ENCODE measurements at regions not wholly inside any gene's neighbourhood (a gene's known extent, or its start where the extent isn't known, plus 50 kb on each side); places are given as distances from the start of the nearest gene placed in this dataset.

GRCh38 chr4:17358241-17358640 is 153.6 kb downstream of the QDPR start:
- Histone ChIP-seq H3K4me2 (ENCODE audit: low read depth, low read length, poor library complexity, severe bottlenecking) (no peak overlapping the region), H3K36me3 (ENCODE audit: insufficient read depth, low read length) (no peaks in the 10 kb centered on the region), H4K20me1 (ENCODE audit: insufficient read depth, low read length, poor library complexity, severe bottlenecking) (no peaks in the 10 kb centered on the region), H3K4me3 (ENCODE audit: low read length, poor library complexity, severe bottlenecking) (no peak overlapping the region), H3K9me3 (ENCODE audit: insufficient read depth, low read depth, low read length) (no peaks in the 10 kb centered on the region), H3K4me1 (ENCODE audit: insufficient read depth, low read length, poor library complexity, severe bottlenecking) (no peaks in the 10 kb centered on the region), H2AFZ (ENCODE audit: low read length) (no peak overlapping the region), H3K9ac (ENCODE audit: low read depth, low read length, poor library complexity, severe bottlenecking) (no peak overlapping the region), H3K9me2 (replicated peaks; ENCODE audit: low read depth, low read length) (no peaks in the 10 kb centered on the region), H3F3A (ENCODE audit: low read depth) (no peaks in the 10 kb centered on the region), H3K79me2 (ENCODE audit: insufficient read depth, low read length) (no peaks in the 10 kb centered on the region), H3K27me3 (ENCODE audit: insufficient read depth, low read length, poor library complexity, severe bottlenecking) (no peaks in the 10 kb centered on the region)
- TF ChIP-seq EZH2phosphoT487 (IDR thresholded peaks at IDR 0.05; ENCODE audit: borderline replicate concordance) = no peak
- TF ChIP-seq, protein P1, sequence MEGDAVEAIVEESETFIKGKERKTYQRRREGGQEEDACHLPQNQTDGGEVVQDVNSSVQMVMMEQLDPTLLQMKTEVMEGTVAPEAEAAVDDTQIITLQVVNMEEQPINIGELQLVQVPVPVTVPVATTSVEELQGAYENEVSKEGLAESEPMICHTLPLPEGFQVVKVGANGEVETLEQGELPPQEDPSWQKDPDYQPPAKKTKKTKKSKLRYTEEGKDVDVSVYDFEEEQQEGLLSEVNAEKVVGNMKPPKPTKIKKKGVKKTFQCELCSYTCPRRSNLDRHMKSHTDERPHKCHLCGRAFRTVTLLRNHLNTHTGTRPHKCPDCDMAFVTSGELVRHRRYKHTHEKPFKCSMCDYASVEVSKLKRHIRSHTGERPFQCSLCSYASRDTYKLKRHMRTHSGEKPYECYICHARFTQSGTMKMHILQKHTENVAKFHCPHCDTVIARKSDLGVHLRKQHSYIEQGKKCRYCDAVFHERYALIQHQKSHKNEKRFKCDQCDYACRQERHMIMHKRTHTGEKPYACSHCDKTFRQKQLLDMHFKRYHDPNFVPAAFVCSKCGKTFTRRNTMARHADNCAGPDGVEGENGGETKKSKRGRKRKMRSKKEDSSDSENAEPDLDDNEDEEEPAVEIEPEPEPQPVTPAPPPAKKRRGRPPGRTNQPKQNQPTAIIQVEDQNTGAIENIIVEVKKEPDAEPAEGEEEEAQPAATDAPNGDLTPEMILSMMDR (conservative IDR thresholded peaks at IDR 0.05; ENCODE audit: low read length) = no peak

DNA sequence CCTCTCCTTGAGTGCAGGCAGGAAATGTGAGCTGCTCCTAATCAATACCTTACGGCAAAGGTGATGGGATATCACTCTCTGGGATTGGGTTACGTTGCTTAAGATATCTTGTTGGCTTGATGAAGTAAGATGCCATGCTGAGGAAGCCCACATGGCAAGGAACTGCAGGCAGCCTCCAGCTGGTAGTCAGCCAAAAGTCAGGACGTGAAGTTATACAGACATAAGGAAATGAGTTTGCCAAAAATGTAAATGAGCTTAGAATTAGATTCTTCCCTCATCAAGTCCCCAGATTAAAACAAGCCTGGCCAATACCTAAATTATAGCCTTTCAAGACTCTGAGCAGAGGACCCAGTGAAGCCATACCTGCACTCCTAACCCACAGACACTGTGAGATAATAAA is 155.0 kb downstream of the QDPR start:
- TF ChIP-seq, protein P1 (conservative IDR thresholded peaks at IDR 0.05; ENCODE audit: low read length) = no peak
- TF ChIP-seq EZH2phosphoT487 (IDR thresholded peaks at IDR 0.05; ENCODE audit: borderline replicate concordance) = no peak
- Histone ChIP-seq H3K4me2 (ENCODE audit: low read depth, low read length, poor library complexity, severe bottlenecking) (no peak overlapping the region), H3K27me3 (ENCODE audit: insufficient read depth, low read length, poor library complexity, severe bottlenecking) (no peaks in the 10 kb centered on the region), H3K9ac (ENCODE audit: low read depth, low read length, poor library complexity, severe bottlenecking) (no peak overlapping the region), H2AFZ (ENCODE audit: low read length) (no peak overlapping the region), H3K36me3 (ENCODE audit: insufficient read depth, low read length) (no peaks in the 10 kb centered on the region), H3K4me1 (ENCODE audit: insufficient read depth, low read length, poor library complexity, severe bottlenecking) (no peaks in the 10 kb centered on the region), H3K79me2 (ENCODE audit: insufficient read depth, low read length) (no peaks in the 10 kb centered on the region), H4K20me1 (ENCODE audit: insufficient read depth, low read length, poor library complexity, severe bottlenecking) (no peaks in the 10 kb centered on the region), H3F3A (ENCODE audit: low read depth) (no peaks in the 10 kb centered on the region), H3K4me3 (ENCODE audit: low read length, poor library complexity, severe bottlenecking) (no peak overlapping the region), H3K9me3 (ENCODE audit: insufficient read depth, low read depth, low read length) (no peaks in the 10 kb centered on the region), H3K9me2 (replicated peaks; ENCODE audit: low read depth, low read length) (no peaks in the 10 kb centered on the region)

DNA sequence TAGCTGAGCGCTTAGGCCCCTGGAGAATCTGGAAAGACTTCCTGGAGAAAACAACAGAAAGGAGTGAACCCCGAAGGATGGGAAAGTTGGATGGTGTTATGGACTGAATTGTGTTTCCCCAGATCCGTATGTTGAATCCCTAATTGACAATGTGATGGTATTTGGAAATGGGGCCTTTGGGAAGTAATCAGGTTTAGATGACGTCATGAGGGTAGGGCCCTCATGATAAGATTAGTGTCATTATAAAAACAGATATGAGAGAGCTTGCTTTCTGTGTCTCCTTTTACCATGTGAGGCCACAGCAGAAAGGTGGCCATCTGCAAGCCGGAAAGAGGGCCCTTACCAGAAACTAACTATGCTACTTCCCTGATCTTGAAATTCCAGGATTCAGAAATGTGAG is 159.5 kb downstream of the QDPR start:
- no peak overlapping the region for H3K9ac ChIP-seq (ENCODE audit: low read depth, low read length, poor library complexity, severe bottlenecking)
- H3K79me2 ChIP-seq (ENCODE audit: insufficient read depth, low read length) = no peaks in the 10 kb centered on the region
- no peaks in the 10 kb centered on the region for H3K4me1 ChIP-seq (ENCODE audit: insufficient read depth, low read length, poor library complexity, severe bottlenecking)
- no peaks in the 10 kb centered on the region for H3K27me3 ChIP-seq (ENCODE audit: insufficient read depth, low read length, poor library complexity, severe bottlenecking)
- no peak overlapping the region for H3K4me2 ChIP-seq (ENCODE audit: low read depth, low read length, poor library complexity, severe bottlenecking)
- no peaks in the 10 kb centered on the region for H3F3A ChIP-seq (ENCODE audit: low read depth)
- H2AFZ ChIP-seq (ENCODE audit: low read length) = no peak overlapping the region
- TF ChIP-seq, protein P1 (conservative IDR thresholded peaks at IDR 0.05; ENCODE audit: low read length) = no peak
- TF ChIP-seq EZH2phosphoT487 (IDR thresholded peaks at IDR 0.05; ENCODE audit: borderline replicate concordance) = no peak
- H3K9me3 ChIP-seq (ENCODE audit: insufficient read depth, low read depth, low read length) = no peaks in the 10 kb centered on the region
- no peaks in the 10 kb centered on the region for H3K9me2 ChIP-seq (replicated peaks; ENCODE audit: low read depth, low read length)
- H3K4me3 ChIP-seq (ENCODE audit: low read length, poor library complexity, severe bottlenecking) = no peak overlapping the region
- H4K20me1 ChIP-seq (ENCODE audit: insufficient read depth, low read length, poor library complexity, severe bottlenecking) = no peaks in the 10 kb centered on the region
- H3K36me3 ChIP-seq (ENCODE audit: insufficient read depth, low read length) = no peaks in the 10 kb centered on the region

Data from Loucy (cell line).